ENCODE measurements at regions not wholly inside any gene's neighbourhood (a gene's known extent, or its start where the extent isn't known, plus 50 kb on each side); places are given as distances from the start of the nearest gene placed in this dataset.
A peak's percentile ranks its signal among the peaks of the same experiment; 100 is the strongest.

GRCh38 chr16:85289760-85290625, 177.7 kb upstream of the CIBAR2 start (continued):
- TF ChIP-seq ZNF704 (CRISPR knock-in tag; IDR thresholded peaks at IDR 0.05; ENCODE audit: borderline replicate concordance) (no peak), DMAP1 (CRISPR knock-in tag; IDR thresholded peaks at IDR 0.05) (0 out of 2 replicates have a peak, but pooled peaks have one; percentile 16), SCMH1 (CRISPR knock-in tag; IDR thresholded peaks at IDR 0.05; ENCODE audit: borderline replicate concordance) (no peak), EP300 (IDR thresholded peaks at IDR 0.05; ENCODE audit: low read depth in 2 of 2, low read length in 2 of 2) (no peak), EP300 (CRISPR knock-in tag; IDR thresholded peaks at IDR 0.05; ENCODE audit: borderline replicate concordance) (peak; percentile 28; the same call in 1 of the 2 replicates), FOXK1 (CRISPR knock-in tag; IDR thresholded peaks at IDR 0.05; ENCODE audit: borderline replicate concordance, low read depth) (0 out of 2 replicates have a peak, but pooled peaks have one; percentile 13), ATF7 (IDR thresholded peaks at IDR 0.05) (no peak), ATF7 (CRISPR knock-in tag; IDR thresholded peaks at IDR 0.05) (peak; percentile 26; the same call in 1 of the 2 replicates), ZNF17 (CRISPR knock-in tag; IDR thresholded peaks at IDR 0.05) (no peak), GATAD2A (CRISPR knock-in tag; IDR thresholded peaks at IDR 0.05) (0 out of 2 replicates have a peak, but pooled peaks have one; percentile 12), ZNF607 (CRISPR knock-in tag; IDR thresholded peaks at IDR 0.05; ENCODE audit: borderline replicate concordance) (no peak), ZNF292 (CRISPR knock-in tag; IDR thresholded peaks at IDR 0.05; ENCODE audit: borderline replicate concordance, low read depth) (peak; percentile 50; the same call in 1 of the 2 replicates), GATAD1 (CRISPR knock-in tag; IDR thresholded peaks at IDR 0.05) (no peak), REPIN1 (CRISPR knock-in tag; IDR thresholded peaks at IDR 0.05; ENCODE audit: borderline replicate concordance, low read depth) (no peak), ZNF263 (CRISPR knock-in tag; IDR thresholded peaks at IDR 0.05) (peak; percentile 50; the same call in 1 of the 2 replicates), ZNF383 (CRISPR knock-in tag; IDR thresholded peaks at IDR 0.05; ENCODE audit: borderline replicate concordance) (no peak), HMGXB4 (CRISPR knock-in tag; IDR thresholded peaks at IDR 0.05; ENCODE audit: borderline replicate concordance in 1 of 2, low read depth in 1 of 2) (no peak), ZSCAN5A (CRISPR knock-in tag; IDR thresholded peaks at IDR 0.05; ENCODE audit: borderline replicate concordance) (no peak), PAXIP1 (CRISPR knock-in tag; conservative IDR thresholded peaks at IDR 0.05) (0 out of 2 replicates have a peak, but pooled peaks have one; percentile 23), ZFX (CRISPR knock-in tag; IDR thresholded peaks at IDR 0.05; ENCODE audit: low read depth) (peak; percentile 61), ZNF879 (CRISPR knock-in tag; IDR thresholded peaks at IDR 0.05) (no peak)
